GM19372 (cell line): ENCODE measurements at regions not wholly inside any gene's neighbourhood (a gene's known extent, or its start where the extent isn't known, plus 50 kb on each side); places are given as distances from the start of the nearest gene placed in this dataset.
"Not testable (repeated sequence)": the region's sequence is repeated elsewhere in the genome, so short reads cannot be mapped to it uniquely, and the experiment has no call there.

Experiments used
- ATAC-seq: cut with Tn5 transposase; IDR thresholded peaks from one replicate; pipeline ENCODE4 v1.9.1; 2021; ENCODE audit warnings: mild to moderate bottlenecking, low read depth, moderate library complexity; ENCODE audit not compliant: unreplicated experiment

GRCh38 chr6:20338156-20338555 lies 63.5 kb upstream of the E2F3 start:
- ATAC-seq = no peak

GRCh38 chr6:20340068-20340848 lies 61.4 kb upstream of the E2F3 start:
- no peak for ATAC-seq

DNA sequence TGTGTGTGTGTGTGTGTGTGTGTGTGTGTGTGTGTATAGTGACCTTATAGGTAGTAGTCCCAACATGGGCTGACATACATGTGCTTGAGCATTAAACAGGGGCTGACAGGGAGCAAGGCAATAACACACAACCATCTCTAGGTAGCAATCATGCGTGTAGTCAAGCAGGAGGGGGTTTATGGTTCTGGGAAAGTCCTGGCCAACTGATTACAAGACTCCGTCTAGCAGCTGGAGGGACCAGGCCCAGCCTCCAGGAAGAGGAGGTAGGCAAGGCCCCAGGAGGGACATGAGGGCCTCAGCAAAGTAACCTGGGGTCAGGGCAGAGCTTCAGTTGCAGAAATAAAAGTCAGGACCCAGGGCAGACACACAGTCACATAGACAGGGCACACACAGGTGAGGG lies 60.6 kb upstream of the E2F3 start:
- ATAC-seq = no peak

- ATAC-seq = no peak
Measured at GRCh38 chr6:20341564-20341963, 60.1 kb upstream of the E2F3 start.

DNA sequence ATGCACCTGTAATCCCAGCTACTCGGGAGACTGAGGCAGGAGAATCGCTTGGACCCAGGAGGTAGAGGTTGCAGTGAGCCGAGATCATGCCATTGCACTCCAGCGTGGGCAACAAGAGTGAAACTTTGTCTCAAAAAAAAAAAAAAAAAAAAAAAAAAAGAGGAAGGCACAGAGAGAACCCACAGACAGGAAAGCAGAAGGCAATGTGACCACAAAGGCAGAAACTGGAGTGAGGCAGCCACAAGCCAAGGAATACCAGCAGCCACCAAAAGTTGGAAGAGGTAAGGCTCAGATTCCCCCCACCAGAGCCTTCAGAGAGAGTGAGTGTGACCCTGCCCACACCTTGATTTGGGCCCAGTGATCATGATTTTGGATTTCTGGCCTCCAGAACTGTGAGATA lies 54.7 kb upstream of the E2F3 start:
- not testable (repeated sequence) for ATAC-seq

DNA sequence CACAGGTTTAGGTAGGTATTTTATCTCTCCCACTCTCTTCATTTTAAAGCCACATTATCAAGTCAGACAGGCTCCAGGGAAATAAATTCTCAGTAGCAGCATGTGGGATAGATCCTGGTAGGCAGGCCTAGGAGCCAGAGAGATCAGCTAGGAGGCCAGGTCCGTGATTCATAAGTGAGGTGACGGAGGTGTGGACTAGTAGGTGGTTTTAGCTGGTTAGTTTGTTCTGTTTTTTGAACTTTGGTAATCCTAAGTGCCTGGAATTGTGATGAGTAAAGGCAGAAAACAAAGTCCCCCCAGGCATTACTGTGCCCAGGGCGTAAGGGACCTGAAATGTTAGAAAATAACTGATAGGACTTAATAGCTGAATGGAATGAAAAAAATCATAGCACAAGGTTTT lies 53.6 kb upstream of the E2F3 start:
- ATAC-seq = no peak

GRCh38 chr6:20349225-20349624 lies 52.5 kb upstream of the E2F3 start:
- ATAC-seq = peak; percentile 68

DNA sequence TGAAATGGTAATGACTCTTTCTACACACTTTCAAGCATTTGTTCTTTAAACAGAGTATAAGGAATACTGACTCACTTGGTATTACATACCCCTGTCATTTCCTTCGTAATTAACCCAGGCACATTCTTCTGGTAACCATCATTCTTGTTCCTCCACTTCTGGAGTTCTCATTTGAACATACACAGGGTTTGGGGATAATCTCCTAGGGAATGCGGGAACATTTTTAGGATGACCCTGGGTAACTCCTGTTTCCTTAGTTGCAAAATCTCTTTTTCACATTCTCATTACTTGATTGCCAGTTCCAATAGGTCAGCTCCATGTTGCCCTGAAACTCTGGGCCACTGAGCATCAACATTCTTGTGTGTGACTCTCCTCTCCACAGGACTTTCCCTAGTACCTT lies 51.5 kb upstream of the E2F3 start:
- ATAC-seq = no peak

- ATAC-seq = no peak
Measured at GRCh38 chr6:20351534-20351933, 50.1 kb upstream of the E2F3 start.
